ENCODE measurements at regions not wholly inside any gene's neighbourhood (a gene's known extent, or its start where the extent isn't known, plus 50 kb on each side); places are given as distances from the start of the nearest gene placed in this dataset.

- Mint-ChIP-seq H3K36me3 (ENCODE audit: low read depth) (no peaks in the 10 kb centered on the region), H3K27ac (no peak overlapping the region), H3K4me3 (no peak overlapping the region), H3K27me3 (ENCODE audit: insufficient read depth) (no peaks in the 10 kb centered on the region), H3K9me3 (no peaks in the 10 kb centered on the region), H3K4me1 (ENCODE audit: low read depth) (no peaks in the 10 kb centered on the region)
- no peak for DNase-seq (ENCODE audit: low spot score)
- intact Hi-C loops (cut with micrococcal nuclease), result no loop called here
These were observed 54.4 kb upstream of the C1orf174 start for GRCh38 chr1:3954170-3955169.

DNA sequence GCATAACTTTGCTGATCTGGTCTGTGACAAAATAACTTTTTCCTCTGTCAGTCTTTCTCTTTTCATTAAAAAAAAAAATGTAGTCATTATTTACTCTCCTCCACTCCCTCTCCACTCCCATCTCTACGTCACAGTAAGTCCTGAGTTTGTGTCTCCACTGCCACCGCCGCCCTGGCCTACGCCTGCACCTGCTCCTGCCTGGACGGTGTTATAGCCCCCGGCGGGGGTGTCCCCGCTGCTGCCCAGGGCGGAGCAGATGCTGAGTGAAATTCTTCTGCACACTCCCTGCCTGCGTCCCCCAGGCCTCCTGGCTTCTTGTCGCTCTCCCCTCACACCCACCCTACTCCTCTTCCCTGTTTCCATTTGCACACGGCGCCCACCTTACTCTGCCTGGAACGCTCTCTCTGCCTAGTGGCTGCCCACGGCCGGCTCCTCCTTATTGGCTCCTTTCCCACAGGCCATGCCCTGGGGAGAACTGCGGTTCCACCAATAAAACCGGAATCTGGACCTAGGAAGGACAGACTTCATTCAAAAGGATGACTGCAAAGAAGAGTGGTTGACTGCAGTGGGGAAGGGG lies 55.2 kb upstream of the C1orf174 start:
- DNase-seq (ENCODE audit: low spot score), result no peak
- H3K4me1 Mint-ChIP-seq (ENCODE audit: low read depth), result no peaks in the 10 kb centered on the region
- no peaks in the 10 kb centered on the region for H3K36me3 Mint-ChIP-seq (ENCODE audit: low read depth)
- H3K9me3 Mint-ChIP-seq, result no peaks in the 10 kb centered on the region
- no peaks in the 10 kb centered on the region for H3K27me3 Mint-ChIP-seq (ENCODE audit: insufficient read depth)
- intact Hi-C loops (cut with micrococcal nuclease), result no loop called here
- no peak overlapping the region for H3K4me3 Mint-ChIP-seq
- H3K27ac Mint-ChIP-seq, result no peak overlapping the region

DNA sequence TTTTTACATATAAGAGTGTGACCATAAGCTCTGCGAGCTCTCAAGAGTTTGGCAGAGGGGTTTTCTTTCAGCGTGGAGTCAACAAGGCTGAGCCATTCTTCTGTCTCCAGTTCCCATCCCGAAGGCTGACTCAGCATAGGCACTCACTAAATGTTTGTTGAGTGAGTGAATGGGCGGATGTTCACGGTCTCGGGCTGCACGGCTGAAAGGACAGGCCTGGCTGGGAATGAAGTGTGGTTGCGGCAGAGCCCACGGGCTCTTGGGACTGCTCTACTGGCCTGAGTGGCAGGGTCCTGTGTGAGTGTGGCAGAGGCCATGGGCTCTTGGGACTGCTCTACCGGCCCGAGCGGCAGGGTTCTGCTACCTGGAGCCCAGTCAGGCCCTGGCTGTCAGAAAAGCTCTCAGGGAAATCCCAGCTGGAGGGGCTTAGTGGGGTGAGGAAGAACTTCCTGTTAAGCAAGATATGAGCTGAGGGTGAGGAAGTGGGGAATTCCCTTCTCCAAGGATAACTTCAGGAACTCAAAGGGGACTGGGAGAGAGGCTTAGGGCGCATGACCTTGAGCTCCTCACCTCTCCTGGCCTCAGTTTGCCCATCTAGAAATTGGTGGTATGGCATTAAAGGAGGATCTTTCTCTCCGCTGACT lies 56.6 kb upstream of the C1orf174 start:
- H3K36me3 Mint-ChIP-seq (ENCODE audit: low read depth), result no peaks in the 10 kb centered on the region
- no peaks in the 10 kb centered on the region for H3K4me1 Mint-ChIP-seq (ENCODE audit: low read depth)
- H3K9me3 Mint-ChIP-seq, result no peaks in the 10 kb centered on the region
- intact Hi-C loops (cut with micrococcal nuclease), result no loop called here
- no peak overlapping the region for H3K27ac Mint-ChIP-seq
- no peak for DNase-seq (ENCODE audit: low spot score)
- H3K27me3 Mint-ChIP-seq (ENCODE audit: insufficient read depth), result no peaks in the 10 kb centered on the region
- no peak overlapping the region for H3K4me3 Mint-ChIP-seq

DNA sequence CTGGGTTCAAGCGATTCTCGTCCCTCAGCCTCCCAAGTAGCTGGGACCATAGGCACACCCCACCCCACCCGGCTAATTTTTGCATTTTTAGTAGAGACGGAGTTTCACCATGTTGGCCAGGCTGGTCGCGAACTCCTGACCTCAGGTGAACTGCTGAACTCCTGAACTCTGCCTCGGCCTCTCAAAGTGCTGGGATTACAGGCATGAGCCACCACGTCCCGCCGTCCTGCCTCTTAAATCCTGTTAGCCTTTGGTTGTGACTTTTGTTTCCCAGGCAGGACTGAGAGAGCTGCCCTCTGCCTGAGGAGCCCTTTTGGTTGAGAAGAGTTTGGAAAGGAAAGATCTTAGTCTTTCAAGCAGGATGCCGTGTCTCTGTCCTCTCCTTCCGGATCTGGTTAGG lies 59.3 kb upstream of the C1orf174 start:
- H3K4me3 Mint-ChIP-seq, result no peak overlapping the region
- intact Hi-C loops (cut with micrococcal nuclease), result no loop called here
- no peak overlapping the region for H3K27ac Mint-ChIP-seq
- H3K36me3 Mint-ChIP-seq (ENCODE audit: low read depth), result no peaks in the 10 kb centered on the region
- H3K4me1 Mint-ChIP-seq (ENCODE audit: low read depth), result no peaks in the 10 kb centered on the region
- DNase-seq (ENCODE audit: low spot score), result no peak
- H3K27me3 Mint-ChIP-seq (ENCODE audit: insufficient read depth), result no peaks in the 10 kb centered on the region
- H3K9me3 Mint-ChIP-seq, result no peaks in the 10 kb centered on the region

DNA sequence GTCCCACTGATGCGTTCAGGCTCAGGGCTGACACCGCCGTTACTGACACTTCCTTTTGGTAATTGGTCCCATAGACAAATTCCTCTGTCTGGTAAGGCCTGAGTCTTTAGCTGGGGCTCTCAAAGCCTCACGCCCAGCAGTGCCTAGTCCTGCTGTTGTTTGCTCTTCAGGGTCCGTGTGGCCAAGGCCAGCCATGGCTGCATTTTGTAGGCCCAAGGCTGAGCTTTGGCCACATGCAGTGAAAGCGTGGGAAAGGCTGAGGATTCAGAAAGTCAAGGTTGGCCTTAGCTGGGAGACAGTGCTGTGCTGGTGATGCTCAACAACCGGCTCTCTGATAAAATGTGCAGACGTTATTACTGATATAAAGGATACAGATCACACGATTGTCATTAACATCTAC lies 63.5 kb upstream of the C1orf174 start:
- intact Hi-C loops (cut with micrococcal nuclease), result no loop called here
- no peaks in the 10 kb centered on the region for H3K4me1 Mint-ChIP-seq (ENCODE audit: low read depth)
- DNase-seq (ENCODE audit: low spot score), result no peak
- H3K27ac Mint-ChIP-seq, result no peak overlapping the region
- no peaks in the 10 kb centered on the region for H3K36me3 Mint-ChIP-seq (ENCODE audit: low read depth)
- H3K9me3 Mint-ChIP-seq, result no peaks in the 10 kb centered on the region
- no peaks in the 10 kb centered on the region for H3K27me3 Mint-ChIP-seq (ENCODE audit: insufficient read depth)
- H3K4me3 Mint-ChIP-seq, result no peak overlapping the region

DNA sequence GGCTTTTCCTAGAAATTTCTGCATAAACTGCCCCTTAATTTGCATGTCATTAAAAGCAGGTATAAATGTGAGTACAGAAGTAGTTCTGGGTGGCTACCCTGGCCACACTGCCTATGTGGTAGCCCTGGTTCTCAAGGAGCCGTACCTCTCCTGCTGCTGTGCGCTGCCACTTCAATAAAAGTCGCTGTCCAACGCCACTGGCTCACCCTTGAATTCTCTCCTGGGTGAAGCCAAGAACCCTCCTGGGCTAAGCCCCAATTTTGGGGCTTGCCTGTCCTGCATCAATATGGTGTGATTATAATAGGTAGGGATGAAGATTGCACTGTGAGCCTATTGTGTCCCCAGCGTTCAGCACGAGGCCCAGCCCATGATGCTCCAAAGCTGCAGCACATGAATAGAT lies 65.6 kb upstream of the C1orf174 start:
- H3K9me3 Mint-ChIP-seq, result no peaks in the 10 kb centered on the region

DNA sequence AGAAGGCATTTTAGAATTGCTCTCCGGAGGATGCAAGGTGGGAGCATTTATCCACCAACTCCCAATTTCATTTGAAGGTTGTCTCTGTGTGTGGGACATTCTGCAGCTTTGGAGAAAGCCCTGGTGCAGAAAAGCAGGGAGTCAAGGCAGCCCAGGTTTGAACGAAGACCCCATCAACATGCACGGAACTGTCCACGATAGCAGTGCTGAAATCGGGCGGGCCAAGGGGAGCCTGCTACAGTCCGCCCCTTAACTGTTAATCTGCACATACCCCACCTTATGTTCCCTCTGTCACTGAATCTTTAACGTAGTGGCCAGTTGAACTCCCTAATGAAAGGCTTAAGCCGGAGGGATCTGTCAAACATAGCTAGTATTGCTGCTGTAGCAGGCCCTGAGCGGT lies 68.8 kb upstream of the C1orf174 start:
- no peaks in the 10 kb centered on the region for H3K27me3 Mint-ChIP-seq (ENCODE audit: insufficient read depth)
- H3K36me3 Mint-ChIP-seq (ENCODE audit: low read depth), result no peaks in the 10 kb centered on the region
- no peak overlapping the region for H3K27ac Mint-ChIP-seq
- DNase-seq (ENCODE audit: low spot score), result no peak
- intact Hi-C loops (cut with micrococcal nuclease), result no loop called here
- no peaks in the 10 kb centered on the region for H3K4me1 Mint-ChIP-seq (ENCODE audit: low read depth)
- H3K4me3 Mint-ChIP-seq, result no peak overlapping the region
- H3K9me3 Mint-ChIP-seq, result no peaks in the 10 kb centered on the region

More for the DNA sequence above, 65.6 kb upstream of the C1orf174 start:
- H3K27me3 Mint-ChIP-seq (ENCODE audit: insufficient read depth), result no peaks in the 10 kb centered on the region
- H3K4me1 Mint-ChIP-seq (ENCODE audit: low read depth), result no peaks in the 10 kb centered on the region
- no peak for DNase-seq (ENCODE audit: low spot score)
- intact Hi-C loops (cut with micrococcal nuclease), result no loop called here
- H3K27ac Mint-ChIP-seq, result no peak overlapping the region
- H3K36me3 Mint-ChIP-seq (ENCODE audit: low read depth), result no peaks in the 10 kb centered on the region
- no peak overlapping the region for H3K4me3 Mint-ChIP-seq

GRCh38 chr1:3971981-3972380 lies 71.9 kb upstream of the C1orf174 start:
- intact Hi-C loops (cut with micrococcal nuclease), result no loop called here

GRCh38 chr1:3975903-3976630 lies 76.0 kb upstream of the C1orf174 start:
- intact Hi-C loops (cut with micrococcal nuclease), result no loop called here
- no peaks in the 10 kb centered on the region for H3K9me3 Mint-ChIP-seq
- no peak for DNase-seq (ENCODE audit: low spot score)
- H3K36me3 Mint-ChIP-seq (ENCODE audit: low read depth), result no peaks in the 10 kb centered on the region
- no peak overlapping the region for H3K4me3 Mint-ChIP-seq
- H3K27me3 Mint-ChIP-seq (ENCODE audit: insufficient read depth), result no peaks in the 10 kb centered on the region
- H3K4me1 Mint-ChIP-seq (ENCODE audit: low read depth), result no peaks in the 10 kb centered on the region
- H3K27ac Mint-ChIP-seq, result no peak overlapping the region

More at GRCh38 chr1:3971981-3972380, 71.9 kb upstream of the C1orf174 start:
- H3K4me3 Mint-ChIP-seq, result no peak overlapping the region
- no peaks in the 10 kb centered on the region for H3K27me3 Mint-ChIP-seq (ENCODE audit: insufficient read depth)
- no peak overlapping the region for H3K27ac Mint-ChIP-seq
- H3K36me3 Mint-ChIP-seq (ENCODE audit: low read depth), result no peaks in the 10 kb centered on the region
- DNase-seq (ENCODE audit: low spot score), result no peak
- no peaks in the 10 kb centered on the region for H3K4me1 Mint-ChIP-seq (ENCODE audit: low read depth)
- H3K9me3 Mint-ChIP-seq, result no peaks in the 10 kb centered on the region

DNA sequence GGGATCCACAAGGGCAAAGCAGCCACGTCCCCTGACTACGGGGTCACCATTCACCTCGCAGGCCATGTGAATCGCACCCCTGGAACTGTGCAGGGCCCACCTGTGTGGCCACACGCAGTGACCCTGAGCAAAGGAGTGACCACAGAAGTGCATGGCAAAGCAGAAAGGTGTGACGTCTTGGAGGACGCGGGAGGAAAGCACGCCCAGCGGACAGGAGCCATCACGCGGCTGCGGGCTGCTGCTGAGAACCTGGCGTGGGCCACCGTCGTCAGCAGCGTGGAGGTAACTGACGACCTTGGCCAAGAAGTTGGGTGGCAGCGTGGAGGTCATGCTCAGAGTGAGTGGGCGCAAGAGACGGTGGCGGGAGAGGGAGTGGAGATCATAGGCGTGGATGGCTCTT lies 76.7 kb upstream of the C1orf174 start:
- Mint-ChIP-seq H3K9me3 (no peaks in the 10 kb centered on the region), H3K4me3 (no peak overlapping the region), H3K4me1 (ENCODE audit: low read depth) (no peaks in the 10 kb centered on the region), H3K36me3 (ENCODE audit: low read depth) (no peaks in the 10 kb centered on the region), H3K27ac (no peak overlapping the region), H3K27me3 (ENCODE audit: insufficient read depth) (no peaks in the 10 kb centered on the region)
- no peak for DNase-seq (ENCODE audit: low spot score)
- intact Hi-C loops (cut with micrococcal nuclease), result no loop called here

- no peaks in the 10 kb centered on the region for H3K36me3 Mint-ChIP-seq (ENCODE audit: low read depth)
- intact Hi-C loops (cut with micrococcal nuclease), result no loop called here
- DNase-seq (ENCODE audit: low spot score), result no peak
- H3K4me1 Mint-ChIP-seq (ENCODE audit: low read depth), result no peaks in the 10 kb centered on the region
- no peaks in the 10 kb centered on the region for H3K27me3 Mint-ChIP-seq (ENCODE audit: insufficient read depth)
- no peak overlapping the region for H3K4me3 Mint-ChIP-seq
- no peak overlapping the region for H3K27ac Mint-ChIP-seq
- no peaks in the 10 kb centered on the region for H3K9me3 Mint-ChIP-seq
These were observed 78.3 kb upstream of the C1orf174 start for GRCh38 chr1:3978196-3978989.

- intact Hi-C loops (cut with micrococcal nuclease), result no loop called here
- DNase-seq (ENCODE audit: low spot score), result no peak
- no peaks in the 10 kb centered on the region for H3K4me1 Mint-ChIP-seq (ENCODE audit: low read depth)
- H3K36me3 Mint-ChIP-seq (ENCODE audit: low read depth), result no peaks in the 10 kb centered on the region
- H3K27me3 Mint-ChIP-seq (ENCODE audit: insufficient read depth), result no peaks in the 10 kb centered on the region
- H3K4me3 Mint-ChIP-seq, result no peak overlapping the region
- no peaks in the 10 kb centered on the region for H3K9me3 Mint-ChIP-seq
- no peak overlapping the region for H3K27ac Mint-ChIP-seq
These were observed 78.9 kb upstream of the C1orf174 start for GRCh38 chr1:3978990-3979325.

Measured in activated T-helper 1 cell treated with anti-CD3 and anti-CD28 coated beads, Interleukin-12 subunit alpha, Interleukin-12 subunit beta, Interleukin-2, Interleukin-4 antibody, amounts not matched to agents 30 ng/mL and 10 ng/mL and 1 ng/mL, durations not matched to agents 14 hours and 24 hours and 36 hours (primary cell).